AG04450 (cell line): ENCODE measurements at regions not wholly inside any gene's neighbourhood (a gene's known extent, or its start where the extent isn't known, plus 50 kb on each side); places are given as distances from the start of the nearest gene placed in this dataset.

Experiments
- CTCF ChIA-PET: fragments of 300-600, 350-600 bp; formaldehyde crosslinking; extraction: SDS; loops from one replicate; lab custom pipeline; 2022; ENCODE audit warnings: antibody characterized with exemption, inconsistent platforms; lab: Charles Lee
- POLR2A ChIA-PET: fragments of 350-600 bp; formaldehyde crosslinking; extraction: SDS; loops from one replicate; lab custom pipeline; 2021; ENCODE audit warnings: antibody characterized with exemption, inconsistent platforms; lab: Yijun Ruan, JAX
- DNase-seq: peaks from one replicate; pipeline ENCODE4 v3.0.0-alpha.2; 2011; ENCODE audit warnings: low read depth, low spot score
- H3K27ac ChIP-seq: one replicate; pipeline ENCODE4 v1.5.1; 2012; ENCODE audit warnings: low read depth, low read length, control low read depth
- H3K27me3 ChIP-seq: one replicate; pipeline ENCODE4 v1.6.0; 2012; ENCODE audit warnings: low read length; ENCODE audit not compliant: control insufficient read depth, insufficient read depth
- H3K4me3 ChIP-seq: 2 replicates; pipeline ENCODE4 v1.5.1; 2011; ENCODE audit warnings: mild to moderate bottlenecking, low read depth, low read length, control low read depth
- H3K9me3 ChIP-seq: 2 replicates; pipeline ENCODE4 v1.5.1; 2012; ENCODE audit warnings: low read length; ENCODE audit not compliant: control insufficient read depth, insufficient read depth
- CTCF ChIP-seq: IDR thresholded peaks from 2 replicates; pipeline ENCODE4 v1.5.1; 2011; ENCODE audit warnings: low read depth, low read length, control low read depth, inconsistent platforms

- Histone ChIP-seq H3K27ac (no peak overlapping the region), H3K9me3 (no peaks in the 10 kb centered on the region), H3K4me3 (no peak overlapping the region), H3K27me3 (peaks cover 12% of the 10 kb centered on the region)
- ChIA-PET POLR2A (no interaction called here), CTCF (interaction anchor here (2.4 kb wide), 1 partner anchor 15 kb away, joined by 11 read pairs; no protein-coding TSS in a partner anchor)
- no peak for DNase-seq
- TF ChIP-seq CTCF = no peak
Observed at GRCh38 chr5:82656341-82656761, 378.2 kb upstream of the RPS23 start.

- no peak overlapping the region for H3K27ac ChIP-seq
- no peak for TF ChIP-seq CTCF
- ChIA-PET POLR2A (no interaction called here), CTCF (interaction anchor here (1.4 kb wide), 1 partner anchor 775 kb away, joined by 3 read pairs; no protein-coding TSS in a partner anchor)
- no peaks in the 10 kb centered on the region for H3K9me3 ChIP-seq
- no peak overlapping the region for H3K4me3 ChIP-seq
- no peak for DNase-seq
- peaks cover 12% of the 10 kb centered on the region for H3K27me3 ChIP-seq
Observed at GRCh38 chr5:82655078-82655477, 376.9 kb upstream of the RPS23 start.

GRCh38 chr5:82649943-82650342, 371.8 kb upstream of the RPS23 start:
- no peak for TF ChIP-seq CTCF
- Histone ChIP-seq H3K27me3 (peaks cover 2% of the 10 kb centered on the region), H3K4me3 (no peak overlapping the region), H3K27ac (no peak overlapping the region), H3K9me3 (no peaks in the 10 kb centered on the region)
- DNase-seq = no peak
- ChIA-PET POLR2A (no interaction called here), CTCF (interaction anchor here (3.3 kb wide), 1 partner anchor 8 kb away, joined by 13 read pairs; no protein-coding TSS in a partner anchor)

- CTCF ChIA-PET = no interaction called here
- H3K27ac ChIP-seq = no peak overlapping the region
- H3K27me3 ChIP-seq = no peaks in the 10 kb centered on the region
- POLR2A ChIA-PET = no interaction called here
- H3K4me3 ChIP-seq = no peak overlapping the region
- H3K9me3 ChIP-seq = no peaks in the 10 kb centered on the region
- no peak for TF ChIP-seq CTCF
- DNase-seq = no peak
Observed at GRCh38 chr5:82644766-82645165, 366.6 kb upstream of the RPS23 start.

- DNase-seq = no peak
- Histone ChIP-seq H3K27ac (no peak overlapping the region), H3K9me3 (no peaks in the 10 kb centered on the region), H3K4me3 (no peak overlapping the region), H3K27me3 (no peaks in the 10 kb centered on the region)
- no peak for TF ChIP-seq CTCF
- ChIA-PET POLR2A (no interaction called here), CTCF (no interaction called here)
Observed at GRCh38 chr5:82644229-82644628, 366.1 kb upstream of the RPS23 start.
